ENCODE measurements at regions not wholly inside any gene's neighbourhood (a gene's known extent, or its start where the extent isn't known, plus 50 kb on each side); places are given as distances from the start of the nearest gene placed in this dataset.
"Not testable (repeated sequence)": the region's sequence is repeated elsewhere in the genome, so short reads cannot be mapped to it uniquely, and the experiment has no call there.

DNA sequence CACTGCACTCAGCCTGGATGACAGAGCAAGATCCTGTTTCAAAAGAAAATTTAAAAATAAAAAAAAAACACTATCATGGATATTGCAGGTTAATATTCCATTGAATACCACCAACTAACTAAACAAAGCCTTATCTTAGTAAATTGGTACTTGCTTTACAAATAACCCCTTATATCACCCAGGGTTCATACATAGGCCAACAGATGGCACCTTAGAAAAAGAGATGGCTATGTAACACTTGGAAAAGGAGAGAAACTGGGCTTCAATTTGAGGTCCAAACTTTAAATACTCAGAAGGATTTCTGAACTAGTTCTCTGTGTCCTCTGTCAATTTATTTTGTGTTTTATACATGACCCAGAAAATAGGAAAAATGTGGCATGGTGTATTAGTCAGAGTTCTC lies 249.6 kb upstream of the LRP1B start:
- H3K27me3 ChIP-seq: no peaks in the 10 kb centered on the region
- H3K9me3 ChIP-seq: no peaks in the 10 kb centered on the region
- no peak for TF ChIP-seq POLR2AphosphoS5 (IDR thresholded peaks at IDR 0.05)
- TF ChIP-seq POLR2A (IDR thresholded peaks at IDR 0.05): no peak
- TF ChIP-seq EP300 (IDR thresholded peaks at IDR 0.05): no peak
- TF ChIP-seq, protein P1, sequence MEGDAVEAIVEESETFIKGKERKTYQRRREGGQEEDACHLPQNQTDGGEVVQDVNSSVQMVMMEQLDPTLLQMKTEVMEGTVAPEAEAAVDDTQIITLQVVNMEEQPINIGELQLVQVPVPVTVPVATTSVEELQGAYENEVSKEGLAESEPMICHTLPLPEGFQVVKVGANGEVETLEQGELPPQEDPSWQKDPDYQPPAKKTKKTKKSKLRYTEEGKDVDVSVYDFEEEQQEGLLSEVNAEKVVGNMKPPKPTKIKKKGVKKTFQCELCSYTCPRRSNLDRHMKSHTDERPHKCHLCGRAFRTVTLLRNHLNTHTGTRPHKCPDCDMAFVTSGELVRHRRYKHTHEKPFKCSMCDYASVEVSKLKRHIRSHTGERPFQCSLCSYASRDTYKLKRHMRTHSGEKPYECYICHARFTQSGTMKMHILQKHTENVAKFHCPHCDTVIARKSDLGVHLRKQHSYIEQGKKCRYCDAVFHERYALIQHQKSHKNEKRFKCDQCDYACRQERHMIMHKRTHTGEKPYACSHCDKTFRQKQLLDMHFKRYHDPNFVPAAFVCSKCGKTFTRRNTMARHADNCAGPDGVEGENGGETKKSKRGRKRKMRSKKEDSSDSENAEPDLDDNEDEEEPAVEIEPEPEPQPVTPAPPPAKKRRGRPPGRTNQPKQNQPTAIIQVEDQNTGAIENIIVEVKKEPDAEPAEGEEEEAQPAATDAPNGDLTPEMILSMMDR (IDR thresholded peaks at IDR 0.05): no peak
- H3K4me1 ChIP-seq: no peaks in the 10 kb centered on the region
- DNase-seq (no peak), ATAC-seq (ENCODE audit: low FRiP score in 2 of 2) (no peak)
- no peak overlapping the region for H3K27ac ChIP-seq
- no peak overlapping the region for H3K4me3 ChIP-seq
- no peaks in the 10 kb centered on the region for H3K36me3 ChIP-seq

- WGBS, 2 donors: 88 to 91% methylated on average over 7 of the region's 7 CpGs
- not testable (repeated sequence) for H3K4me1 ChIP-seq; H3K9me3 ChIP-seq; ATAC-seq (ENCODE audit: low FRiP score in 2 of 2); H3K36me3 ChIP-seq; DNase-seq; H3K4me3 ChIP-seq; H3K27ac ChIP-seq; H3K27me3 ChIP-seq
These were observed 231.3 kb upstream of the LRP1B start for GRCh38 chr2:142362069-142362468.

- TF ChIP-seq, protein P1 (IDR thresholded peaks at IDR 0.05): no peak
- no peak for TF ChIP-seq POLR2A (IDR thresholded peaks at IDR 0.05)
- TF ChIP-seq EP300 (IDR thresholded peaks at IDR 0.05): no peak
- TF ChIP-seq POLR2AphosphoS5 (IDR thresholded peaks at IDR 0.05): no peak
- 77 to 82% methylated on average over 1 of the region's 1 CpG for WGBS, 2 donors
- Histone ChIP-seq H3K4me1 (no peaks in the 10 kb centered on the region), H3K9me3 (no peaks in the 10 kb centered on the region), H3K36me3 (no peaks in the 10 kb centered on the region), H3K27ac (no peak overlapping the region), H3K4me3 (no peak overlapping the region), H3K27me3 (no peaks in the 10 kb centered on the region)
- ATAC-seq (ENCODE audit: low FRiP score in 2 of 2) (no peak), DNase-seq (no peak)
These were observed 216.9 kb upstream of the LRP1B start for GRCh38 chr2:142347751-142348150.

- ATAC-seq (ENCODE audit: low FRiP score in 2 of 2): no peak
- H3K27ac ChIP-seq: no peak overlapping the region
- no peak overlapping the region for H3K4me3 ChIP-seq
- no peaks in the 10 kb centered on the region for H3K27me3 ChIP-seq
- TF ChIP-seq POLR2AphosphoS5 (IDR thresholded peaks at IDR 0.05): no peak
- TF ChIP-seq, protein P1 (IDR thresholded peaks at IDR 0.05): no peak
- TF ChIP-seq POLR2A (IDR thresholded peaks at IDR 0.05): no peak
- TF ChIP-seq EP300 (IDR thresholded peaks at IDR 0.05): no peak
- no peaks in the 10 kb centered on the region for H3K4me1 ChIP-seq
- DNase-seq: no peak
- H3K9me3 ChIP-seq: no peaks in the 10 kb centered on the region
- H3K36me3 ChIP-seq: no peaks in the 10 kb centered on the region
These were observed 208.4 kb upstream of the LRP1B start for GRCh38 chr2:142339261-142339660.

DNA sequence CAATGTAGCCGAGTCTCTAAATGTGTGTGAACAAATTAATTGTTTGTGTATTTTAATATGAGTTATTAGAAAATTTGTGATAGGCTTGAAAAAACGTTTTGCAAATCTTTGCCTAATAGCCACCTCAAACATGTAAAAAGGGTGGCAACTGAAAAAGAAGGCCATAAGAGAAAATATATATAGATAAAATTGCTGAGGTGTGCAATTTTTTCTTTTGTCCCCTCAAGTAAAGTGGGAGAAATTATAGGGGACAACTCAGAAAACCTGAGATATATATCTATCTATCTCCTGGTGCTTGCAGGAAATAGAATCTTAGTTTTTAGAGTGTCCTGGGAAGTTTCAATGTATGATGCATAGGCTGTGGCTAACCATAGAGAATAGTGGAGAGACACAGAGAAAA lies 201.4 kb upstream of the LRP1B start:
- no peak overlapping the region for H3K4me3 ChIP-seq
- 64 to 69% methylated on average over 2 of the region's 2 CpGs for WGBS, 2 donors
- DNase-seq (no peak), ATAC-seq (ENCODE audit: low FRiP score in 2 of 2) (no peak)
- no peaks in the 10 kb centered on the region for H3K27me3 ChIP-seq
- no peak overlapping the region for H3K27ac ChIP-seq
- TF ChIP-seq, protein P1 (IDR thresholded peaks at IDR 0.05): no peak
- H3K36me3 ChIP-seq: no peaks in the 10 kb centered on the region
- H3K4me1 ChIP-seq: no peaks in the 10 kb centered on the region
- H3K9me3 ChIP-seq: no peaks in the 10 kb centered on the region

DNA sequence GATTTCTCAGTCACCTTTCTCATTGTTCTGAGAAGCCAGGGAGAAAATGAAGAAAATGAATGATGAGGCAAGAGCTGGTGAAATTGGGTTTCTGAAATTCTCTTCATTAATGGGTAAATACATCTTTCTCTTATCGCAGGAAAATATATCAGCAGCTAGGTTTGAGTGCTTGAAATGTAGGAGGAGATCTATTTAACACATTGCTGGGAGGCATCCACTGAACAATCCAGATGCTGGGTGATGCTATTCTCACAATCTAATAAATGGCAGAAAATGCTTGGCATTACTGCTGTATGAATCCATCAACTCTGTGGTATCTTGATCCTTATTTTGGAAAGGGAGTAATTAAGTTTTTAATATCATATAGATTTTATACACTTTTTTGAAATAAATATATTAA lies 199.6 kb upstream of the LRP1B start:
- WGBS, 2 donors: 91 to 100% methylated on average over 1 of the region's 1 CpG
- DNase-seq (no peak), ATAC-seq (ENCODE audit: low FRiP score in 2 of 2) (no peak)
- Histone ChIP-seq H3K27me3 (no peaks in the 10 kb centered on the region), H3K9me3 (no peaks in the 10 kb centered on the region), H3K4me1 (no peaks in the 10 kb centered on the region), H3K36me3 (no peaks in the 10 kb centered on the region), H3K4me3 (no peak overlapping the region), H3K27ac (no peak overlapping the region)
- TF ChIP-seq, protein P1 (IDR thresholded peaks at IDR 0.05): no peak
- TF ChIP-seq EP300 (IDR thresholded peaks at IDR 0.05) (no peak), POLR2AphosphoS5 (IDR thresholded peaks at IDR 0.05) (no peak)

Measured in upper lobe of left lung (tissue), 6 donors.